Pancreas (tissue), 10 donors: ENCODE measurements at regions not wholly inside any gene's neighbourhood (a gene's known extent, or its start where the extent isn't known, plus 50 kb on each side); places are given as distances from the start of the nearest gene placed in this dataset.

Source experiments
- ATAC-seq, 4 donors: fragments of 200-7000 bp; cut with Tn5 transposase; one replicate each; pipeline versions ENCODE4 v1.8.0 to v1.9.1; 2020; ENCODE audit warnings: mild to moderate bottlenecking in 4 of 4, moderate library complexity in 4 of 4
- DNase-seq, 6 donors: peaks; one replicate each; pipeline ENCODE4 v3.0.0-alpha.2; 2020
- FAIRE-seq: peaks from 2 replicates; lab custom pipeline; 2012; peaks lifted over from hg19 to GRCh38; lab: Jason Lieb, UNC
- H3K27ac ChIP-seq, 4 donors: fragments of 200-600 bp; sonication (generic); 1 replicate in 3 of 4; 2 replicates in 1 of 4; pipeline versions ENCODE4 v1.5.0 to v1.8.0; 2020
- H3K27me3 ChIP-seq, 4 donors: fragments of 200-600 bp; one replicate each; pipeline ENCODE4 v1.8.0; 2021
- H3K36me3 ChIP-seq, 3 donors: fragments of 200-600 bp; sonication (generic) in 1 of 3; one replicate each; pipeline versions ENCODE4 v1.5.0 to v1.8.0; 2020 to 2021
- H3K4me1 ChIP-seq, 3 donors: fragments of 200-600 bp; one replicate each; pipeline ENCODE4 v1.8.0; 2021
- H3K4me3 ChIP-seq, 4 donors: fragments of 200-600 bp; sonication (generic) in 2 of 4; one replicate each; pipeline versions ENCODE4 v1.5.0 to v1.8.0; 2020 to 2021
- H3K9me3 ChIP-seq, 4 donors: fragments of 200-600 bp; one replicate each; pipeline ENCODE4 v1.8.0; 2021
- CTCF ChIP-seq, 4 donors: fragments of 200-600 bp; sonication (generic) in 3 of 4; IDR thresholded peaks; one replicate each; pipeline versions ENCODE4 v1.5.0 to v1.8.0; 2021; ENCODE audit warnings: antibody characterized with exemption in 4 of 4
- WGBS, 2 donors: extraction: QIAGEN DNeasy Blood & Tissue Kit; methylation state at CpG; one replicate each; pipeline ENCODE4 v1.1.7; 2013; 5-methylcytosine and 5-hydroxymethylcytosine counted together
- intact Hi-C, 3 donors: fragments of 100-400 bp; cut with DNase I; formaldehyde crosslinking; loops; one replicate each; pipeline versions ENCODE4 v1.11.1 to v1.14.2; 2022
- donor health status: healthy with polysubstance abuse.
- donor health status: DM: no; HTN: no; CAD: no; lungs with moderate emphysema.
- donor health status: DM: no; HTN: no; CAD: no.
- donor health status: control.
- donor health status: control.
- donor health status: Bipolar disorder and iron deficiency.
- donor health status: DM: yes; HTN: yes; CAD: no.
- donor health status: DM: no; HTN: no; CAD: no.
- donor health status: DM: no; HTN: no; CAD: no.
- donor health status: DM: yes; HTN: yes; CAD: no.

- intact Hi-C loops, result no loop called here
- Histone ChIP-seq H3K4me3 (no peak overlapping the region), H3K9me3 (no peaks in the 10 kb centered on the region), H3K27ac (no peak overlapping the region), H3K4me1 (no peaks in the 10 kb centered on the region), H3K27me3 (no peaks in the 10 kb centered on the region), H3K36me3 (no peaks in the 10 kb centered on the region)
- DNase-seq (no peak), FAIRE-seq (no peak), ATAC-seq (peak in 2 of 4 donors; percentile 41 to 47)
- no peak for TF ChIP-seq CTCF (IDR thresholded peaks at IDR 0.05)
- WGBS, 2 donors, result 85 to 88% methylated on average over 4 of the region's 4 CpGs
Measured at GRCh38 chr3:182244222-182244971, 532.7 kb downstream of the SOX2 start.

DNA sequence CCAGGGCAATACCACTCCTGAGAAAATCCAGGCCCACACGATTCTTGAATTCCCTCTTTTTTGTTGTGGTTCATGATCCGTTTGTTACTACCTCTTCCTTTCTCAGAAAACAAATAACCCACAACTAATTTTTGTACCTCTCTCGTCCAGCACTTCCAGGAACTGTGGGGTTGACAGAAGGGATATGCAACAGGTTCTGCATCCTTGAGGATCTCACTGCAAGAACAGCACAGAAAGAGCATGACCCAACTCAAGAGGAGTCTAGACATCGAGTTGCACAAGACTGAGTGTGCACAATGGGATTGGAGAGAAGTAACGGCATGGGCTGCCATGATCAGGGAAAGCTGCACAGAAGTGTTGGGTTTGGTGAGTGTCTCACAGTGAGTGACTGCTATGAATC, 533.3 kb downstream of the SOX2 start:
- 71 to 91% methylated on average over 5 of the region's 5 CpGs for WGBS, 2 donors
- FAIRE-seq, result no peak
- H3K9me3 ChIP-seq, result no peaks in the 10 kb centered on the region
- DNase-seq, result no peak
- no peaks in the 10 kb centered on the region for H3K4me1 ChIP-seq
- no peak for ATAC-seq
- no peaks in the 10 kb centered on the region for H3K27me3 ChIP-seq
- no peaks in the 10 kb centered on the region for H3K36me3 ChIP-seq
- H3K27ac ChIP-seq, result no peak overlapping the region
- intact Hi-C loops, result no loop called here
- H3K4me3 ChIP-seq, result no peak overlapping the region
- no peak for TF ChIP-seq CTCF (IDR thresholded peaks at IDR 0.05)

DNA sequence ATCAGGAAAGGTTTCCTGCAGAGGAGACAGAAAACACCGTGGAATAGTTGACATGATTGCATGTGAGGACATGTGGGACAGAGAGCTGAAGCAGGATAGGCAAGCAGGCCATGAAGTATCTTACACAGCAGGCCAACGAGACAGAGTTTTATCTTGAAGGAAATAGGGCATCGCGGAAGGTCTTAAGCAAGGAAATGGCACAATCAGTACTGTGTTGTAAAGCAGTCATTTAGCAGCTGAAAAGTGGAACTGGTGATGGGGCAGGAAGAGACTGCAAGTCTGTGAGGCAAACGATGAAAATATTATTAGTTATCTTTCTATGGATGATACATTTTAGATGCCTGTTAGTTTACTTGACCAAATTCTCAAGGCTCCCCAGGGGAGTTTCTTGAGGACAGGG, 535.1 kb downstream of the SOX2 start:
- no peaks in the 10 kb centered on the region for H3K4me1 ChIP-seq
- TF ChIP-seq CTCF (IDR thresholded peaks at IDR 0.05), result no peak
- no peak for DNase-seq
- no peak overlapping the region for H3K4me3 ChIP-seq
- intact Hi-C loops, result no loop called here
- H3K27me3 ChIP-seq, result no peaks in the 10 kb centered on the region
- WGBS, 2 donors, result 77 to 79% methylated on average over 5 of the region's 5 CpGs
- FAIRE-seq, result no peak
- no peak overlapping the region for H3K27ac ChIP-seq
- H3K36me3 ChIP-seq, result no peaks in the 10 kb centered on the region
- no peaks in the 10 kb centered on the region for H3K9me3 ChIP-seq
- ATAC-seq, result no peak

DNA sequence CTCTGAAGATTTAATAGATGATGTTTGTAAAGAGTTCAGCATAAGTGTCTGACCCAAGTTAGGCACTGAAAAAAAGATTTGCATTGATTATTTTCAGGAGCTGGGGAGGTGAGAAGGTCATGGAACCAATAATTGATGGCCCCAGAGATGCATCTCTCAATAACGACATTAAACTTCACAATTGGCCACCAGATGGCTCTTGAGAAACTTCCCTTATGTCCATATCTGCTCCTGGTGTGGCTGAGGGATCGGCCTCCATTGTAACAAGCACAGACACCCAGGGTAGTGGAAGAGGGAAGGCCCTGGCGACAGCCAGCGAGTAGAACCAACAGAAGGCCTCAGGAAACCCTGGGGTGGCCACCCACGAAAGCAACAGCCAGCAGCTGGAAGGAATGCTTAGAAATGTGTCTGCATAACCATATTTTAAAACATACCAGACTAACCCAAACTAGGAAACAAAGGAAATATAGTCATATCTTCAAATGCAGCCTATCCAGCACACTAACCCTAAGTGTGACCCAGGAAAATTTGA, 536.7 kb downstream of the SOX2 start:
- H3K27ac ChIP-seq, result no peak overlapping the region
- ATAC-seq (no peak), DNase-seq (no peak), FAIRE-seq (no peak)
- H3K36me3 ChIP-seq, result no peaks in the 10 kb centered on the region
- no peaks in the 10 kb centered on the region for H3K9me3 ChIP-seq
- WGBS, 2 donors, result 73 to 82% methylated on average over 5 of the region's 5 CpGs
- no peaks in the 10 kb centered on the region for H3K27me3 ChIP-seq
- H3K4me1 ChIP-seq, result no peaks in the 10 kb centered on the region
- no peak overlapping the region for H3K4me3 ChIP-seq
- no peak for TF ChIP-seq CTCF (IDR thresholded peaks at IDR 0.05)
- intact Hi-C loops, result no loop called here

DNA sequence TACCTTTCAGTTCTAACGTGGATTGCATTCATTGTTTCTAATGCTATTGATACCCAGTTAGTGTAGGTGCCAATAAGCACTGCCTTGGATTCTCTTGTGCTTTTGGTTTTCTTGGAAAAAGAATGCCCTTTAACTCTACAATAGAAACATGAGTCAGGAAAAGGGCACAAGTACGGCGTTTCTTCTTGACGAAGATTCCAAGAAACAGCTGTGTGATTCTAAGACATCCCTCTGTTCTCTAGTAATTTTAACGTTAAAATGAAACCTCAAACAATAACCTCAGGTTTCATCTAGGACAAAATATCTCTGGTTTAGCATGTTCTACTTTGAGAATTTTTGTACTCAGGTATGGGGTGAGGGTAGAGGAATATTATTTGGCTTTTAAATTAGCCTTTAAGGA, 540.5 kb upstream of the ATP11B start:
- no peaks in the 10 kb centered on the region for H3K9me3 ChIP-seq
- ATAC-seq (no peak), FAIRE-seq (no peak), DNase-seq (no peak)
- peaks cover 0 to 3% (median 0%) of the 10 kb centered on the region in 4 donors for H3K27me3 ChIP-seq
- no peak for TF ChIP-seq CTCF (IDR thresholded peaks at IDR 0.05)
- H3K27ac ChIP-seq, result no peak overlapping the region
- no peaks in the 10 kb centered on the region for H3K4me1 ChIP-seq
- 56 to 62% methylated on average over 5 of the region's 5 CpGs for WGBS, 2 donors
- H3K36me3 ChIP-seq, result no peaks in the 10 kb centered on the region
- intact Hi-C loops, result no loop called here
- H3K4me3 ChIP-seq, result no peak overlapping the region
